Keratinocyte (primary cell): ENCODE measurements at regions not wholly inside any gene's neighbourhood (a gene's known extent, or its start where the extent isn't known, plus 50 kb on each side); places are given as distances from the start of the nearest gene placed in this dataset.
"Not testable (repeated sequence)": the region's sequence is repeated elsewhere in the genome, so short reads cannot be mapped to it uniquely, and the experiment has no call there.

Source experiments
- DNase-seq: peaks from one replicate; pipeline ENCODE4 v3.0.0-alpha.2; 2011; ENCODE audit warnings: low read depth, missing footprints, low spot score
- FAIRE-seq: peaks from 2 replicates; lab custom pipeline; 2011; peaks lifted over from hg19 to GRCh38; lab: Jason Lieb, UNC
- H2AFZ ChIP-seq: 2 replicates; pipeline ENCODE4 v1.6.0; 2012; ENCODE audit warnings: low read length, control low read depth, inconsistent platforms; ENCODE audit not compliant: control insufficient read depth
- H3K27ac ChIP-seq: 2 replicates; pipeline ENCODE4 v1.5.1; 2011; ENCODE audit warnings: low read length; ENCODE audit not compliant: control insufficient read depth, insufficient read depth
- H3K27me3 ChIP-seq: 3 replicates; pipeline ENCODE4 v1.6.0; 2011; ENCODE audit warnings: low read length; ENCODE audit not compliant: control insufficient read depth, insufficient read depth; ENCODE audit errors: extremely low read depth
- H3K36me3 ChIP-seq, 2 experiments: 2 replicates in 1 of 2; 3 replicates in 1 of 2; pipeline ENCODE4 v1.5.1; 2011; ENCODE audit warnings: low read length in 2 of 2, mild to moderate bottlenecking in 1 of 2; ENCODE audit not compliant: control insufficient read depth in 2 of 2, insufficient read depth in 2 of 2; ENCODE audit errors: extremely low read depth in 1 of 2
- H3K4me1 ChIP-seq: 3 replicates; pipeline ENCODE4 v1.5.1; 2011; ENCODE audit warnings: low read length; ENCODE audit not compliant: control insufficient read depth, insufficient read depth; ENCODE audit errors: extremely low read depth
- H3K4me2 ChIP-seq: 3 replicates; pipeline ENCODE4 v1.6.0; 2011; ENCODE audit warnings: low read depth, low read length; ENCODE audit not compliant: control insufficient read depth, insufficient read depth; ENCODE audit errors: extremely low read depth
- H3K4me3 ChIP-seq, 3 experiments: fragments of 200-600 bp in 1 of 3; sonication (generic) in 1 of 3; 2 replicates in 2 of 3; 3 replicates in 1 of 3; pipeline ENCODE4 v1.5.1; 2011 to 2016; ENCODE audit warnings: low read length in 3 of 3, mild to moderate bottlenecking in 3 of 3, control low read depth in 2 of 3, inconsistent platforms in 1 of 3, low read depth in 1 of 3, mixed read lengths in 1 of 3, mixed run types in 1 of 3, moderate library complexity in 1 of 3; ENCODE audit not compliant: control insufficient read depth in 2 of 3, insufficient read depth in 2 of 3; ENCODE audit errors: extremely low read depth in 1 of 3
- H3K79me2 ChIP-seq: 2 replicates; pipeline ENCODE4 v1.6.0; 2012; ENCODE audit warnings: low read length; ENCODE audit not compliant: control insufficient read depth, insufficient read depth
- H3K9ac ChIP-seq: 3 replicates; pipeline ENCODE4 v1.6.0; 2011; ENCODE audit warnings: low read length; ENCODE audit not compliant: control insufficient read depth, insufficient read depth; ENCODE audit errors: extremely low read depth
- H3K9me1 ChIP-seq: 3 replicates; pipeline ENCODE4 v1.6.0; 2011; ENCODE audit warnings: low read length; ENCODE audit not compliant: control insufficient read depth, insufficient read depth; ENCODE audit errors: extremely low read depth
- H3K9me3 ChIP-seq: 2 replicates; pipeline ENCODE4 v1.5.1; 2012; ENCODE audit warnings: low read depth, low read length; ENCODE audit not compliant: control insufficient read depth
- H4K20me1 ChIP-seq: 3 replicates; pipeline ENCODE4 v1.6.0; 2011; ENCODE audit warnings: low read length; ENCODE audit not compliant: control insufficient read depth, insufficient read depth; ENCODE audit errors: extremely low read depth
- CTCF ChIP-seq, 3 experiments: IDR thresholded peaks in 1 of 3; conservative IDR thresholded peaks in 1 of 3; optimal IDR thresholded peaks in 1 of 3; 2 replicates in 2 of 3; 3 replicates in 1 of 3; pipeline versions ENCODE3 to v1.5.1; 2011; ENCODE audit warnings: low read length in 3 of 3, mild to moderate bottlenecking in 3 of 3, moderate library complexity in 2 of 3, control low read depth in 1 of 3, inconsistent platforms in 1 of 3; ENCODE audit not compliant: insufficient read depth in 2 of 3; ENCODE audit errors: extremely low read depth in 1 of 3
- EZH2 ChIP-seq: IDR thresholded peaks from one replicate; pipeline ENCODE4 v1.6.1; 2012; ENCODE audit warnings: inconsistent platforms, mild to moderate bottlenecking, low read length, moderate library complexity
- dilution Hi-C: fragments of 300-500 bp; cut with MboI; formaldehyde crosslinking; loops from one replicate; pipeline ENCODE4 v1.7.0; 2020; ENCODE audit warnings: low sequenced_read_pairs; ENCODE audit not compliant: extremely low pct_ligation_motif_present

DNA sequence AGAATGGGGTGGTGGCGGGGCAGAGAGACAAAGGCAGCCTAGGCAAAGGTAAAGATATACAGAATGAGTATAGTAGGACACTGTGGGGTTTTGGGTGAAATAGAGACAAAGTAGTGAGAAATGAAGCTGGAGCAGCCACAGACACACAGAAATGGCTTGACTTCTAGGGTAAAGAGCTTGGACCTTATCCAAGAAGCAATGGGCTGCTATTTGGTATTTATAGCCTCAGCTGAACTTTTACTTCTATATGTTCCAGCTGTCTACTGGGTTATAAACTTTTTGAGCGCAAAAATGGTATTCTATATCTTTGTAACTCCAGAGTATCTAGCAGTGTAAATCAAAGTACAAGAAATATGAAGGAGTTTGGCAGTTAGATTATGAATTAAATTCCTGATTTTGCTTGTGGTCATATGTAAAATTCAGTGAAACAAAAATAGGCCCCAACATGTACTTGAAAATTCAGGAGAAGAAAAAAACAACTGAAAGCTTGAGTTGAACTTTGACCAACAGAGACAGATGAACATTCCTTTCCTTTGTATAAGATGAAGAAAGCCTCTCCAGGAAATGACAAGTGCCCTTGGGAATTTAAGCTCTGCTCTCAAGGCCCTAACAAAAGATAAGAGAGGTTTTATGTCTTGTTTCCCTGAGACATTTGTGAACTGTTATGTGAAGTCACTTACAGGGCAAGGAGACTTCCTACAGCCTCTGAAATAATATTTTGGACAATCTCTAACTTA is 64.6 kb upstream of the XIST start:
- H2AFZ ChIP-seq: peak overlapping the region; percentile 4
- dilution Hi-C loops: no loop called here
- no peaks in the 10 kb centered on the region for H4K20me1 ChIP-seq
- H3K4me3 ChIP-seq: peak overlapping the region in 1 of 3 experiments; percentile 32
- H3K27ac ChIP-seq: peak overlapping the region; percentile 58
- FAIRE-seq (peak; percentile 90), DNase-seq (peak; percentile 48)
- H3K9ac ChIP-seq: no peak overlapping the region
- no peak for TF ChIP-seq CTCF (optimal IDR thresholded peaks at IDR 0.05 in 1 of 3, IDR thresholded peaks at IDR 0.05 in 1 of 3, conservative IDR thresholded peaks at IDR 0.05 in 1 of 3; ENCODE audit: extremely low read depth in 1 of 3, insufficient read depth in 2 of 3, low read length in 3 of 3)
- TF ChIP-seq EZH2: no peak
- H3K79me2 ChIP-seq: no peaks in the 10 kb centered on the region
- H3K4me1 ChIP-seq: peaks cover 25% of the 10 kb centered on the region
- no peaks in the 10 kb centered on the region for H3K36me3 ChIP-seq
- H3K9me3 ChIP-seq: no peaks in the 10 kb centered on the region
- peak overlapping the region; percentile 79 for H3K4me2 ChIP-seq
- no peaks in the 10 kb centered on the region for H3K9me1 ChIP-seq
- H3K27me3 ChIP-seq: no peaks in the 10 kb centered on the region

DNA sequence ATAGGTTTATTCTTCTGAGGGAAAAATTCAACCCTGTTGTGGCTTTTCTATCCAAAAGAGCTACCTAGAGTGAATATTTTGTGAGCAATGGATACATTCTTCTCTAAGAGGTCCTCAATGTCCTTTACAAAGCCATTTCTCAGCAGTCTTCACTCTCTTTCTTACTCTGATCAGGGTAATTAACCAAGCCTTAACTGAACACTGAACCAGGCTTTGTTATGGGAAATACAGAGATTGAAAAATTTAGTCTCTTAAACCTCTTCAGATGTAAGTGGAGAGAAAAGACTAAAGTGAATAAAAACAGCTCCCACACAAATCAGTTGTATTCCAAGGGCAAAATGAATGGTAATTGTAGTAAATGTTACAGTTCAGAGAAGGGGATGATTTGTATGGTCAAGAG is 64.0 kb upstream of the XIST start:
- Histone ChIP-seq H3K9me1 (no peaks in the 10 kb centered on the region), H3K4me2 (peak overlapping the region; percentile 79), H2AFZ (peak overlapping the region; percentile 50), H4K20me1 (no peaks in the 10 kb centered on the region), H3K4me3 (no peak overlapping the region), H3K27me3 (no peaks in the 10 kb centered on the region), H3K9me3 (no peaks in the 10 kb centered on the region), H3K79me2 (no peaks in the 10 kb centered on the region), H3K9ac (no peak overlapping the region), H3K4me1 (peaks cover 25% of the 10 kb centered on the region), H3K27ac (peak overlapping the region; percentile 16), H3K36me3 (no peaks in the 10 kb centered on the region)
- TF ChIP-seq CTCF (optimal IDR thresholded peaks at IDR 0.05 in 1 of 3, IDR thresholded peaks at IDR 0.05 in 1 of 3, conservative IDR thresholded peaks at IDR 0.05 in 1 of 3; ENCODE audit: extremely low read depth in 1 of 3, insufficient read depth in 2 of 3, low read length in 3 of 3) (no peak), EZH2 (no peak)
- dilution Hi-C loops: no loop called here
- FAIRE-seq (no peak), DNase-seq (no peak)

DNA sequence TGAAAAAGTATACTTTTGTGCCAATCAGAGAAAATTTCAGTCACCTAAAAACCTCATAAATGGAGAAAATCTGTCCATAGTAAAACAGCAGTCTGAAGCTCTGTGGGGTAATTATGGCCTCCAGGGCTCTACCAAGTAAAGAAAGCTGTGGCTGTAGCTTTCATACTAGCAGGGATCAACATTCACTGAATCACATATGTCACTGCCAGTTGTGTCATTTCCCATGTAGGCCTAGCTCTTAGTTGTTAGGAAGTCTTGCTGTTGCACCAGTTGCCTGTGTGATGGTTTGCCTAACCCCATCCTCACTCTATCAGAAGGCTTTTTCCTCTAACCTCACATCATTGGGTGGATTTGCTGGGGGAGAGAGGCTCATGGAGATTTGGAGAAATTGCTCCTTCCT is 62.3 kb upstream of the XIST start:
- H2AFZ ChIP-seq, H3K4me2 ChIP-seq, dilution Hi-C loops, H3K79me2 ChIP-seq, H3K9me3 ChIP-seq, H3K27me3 ChIP-seq, H3K4me3 ChIP-seq, H3K36me3 ChIP-seq, H4K20me1 ChIP-seq, H3K9ac ChIP-seq, H3K9me1 ChIP-seq, DNase-seq, H3K27ac ChIP-seq, FAIRE-seq: not testable (repeated sequence)
- H3K4me1 ChIP-seq: peaks cover 25% of the 10 kb centered on the region
